HG03139 (cell line): ENCODE measurements at regions not wholly inside any gene's neighbourhood (a gene's known extent, or its start where the extent isn't known, plus 50 kb on each side); places are given as distances from the start of the nearest gene placed in this dataset.
A peak's percentile ranks its signal among the peaks of the same experiment; 100 is the strongest.

Experiments
- ATAC-seq: cut with Tn5 transposase; IDR thresholded peaks from one replicate; pipeline ENCODE4 v1.9.1; 2021; ENCODE audit not compliant: unreplicated experiment

DNA sequence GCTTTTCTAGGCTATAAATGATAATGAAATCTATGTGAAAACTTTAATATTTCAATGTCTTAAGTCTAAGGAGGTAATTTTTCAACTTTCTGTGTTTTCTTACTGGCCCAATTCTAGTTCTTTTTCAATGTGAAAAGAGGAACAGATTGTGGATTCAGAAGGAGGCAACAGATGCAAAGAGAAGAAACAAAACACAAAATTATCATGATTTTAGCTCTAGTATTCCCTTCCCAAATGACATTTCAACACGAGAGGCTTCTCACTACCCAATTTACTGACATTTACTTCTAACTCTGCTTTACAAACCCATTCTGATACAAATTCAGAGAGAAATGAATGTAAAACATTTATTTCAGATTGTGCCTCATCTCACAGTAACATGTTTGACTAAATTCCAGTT, 169.4 kb downstream of the WT1 start:
- no peak for ATAC-seq

DNA sequence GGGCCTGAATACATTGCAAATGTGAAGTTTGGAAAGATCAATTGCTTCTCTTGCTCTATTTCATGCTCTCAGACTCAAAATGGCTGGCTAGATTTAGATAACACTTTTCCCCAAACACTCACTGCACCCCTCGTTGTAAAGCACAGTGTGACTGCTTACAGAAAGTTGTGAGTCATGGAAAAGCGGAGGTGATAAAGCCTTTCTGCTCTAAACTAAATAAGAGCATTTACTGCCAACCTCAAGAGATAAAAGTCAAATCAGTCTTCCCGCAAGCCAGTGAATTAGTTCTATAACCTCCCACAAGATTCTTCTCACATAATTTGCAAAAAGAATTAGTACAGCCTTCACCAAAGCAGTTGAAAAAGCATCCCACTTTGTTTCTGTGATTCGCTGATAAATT, 168.7 kb downstream of the WT1 start:
- ATAC-seq = no peak

DNA sequence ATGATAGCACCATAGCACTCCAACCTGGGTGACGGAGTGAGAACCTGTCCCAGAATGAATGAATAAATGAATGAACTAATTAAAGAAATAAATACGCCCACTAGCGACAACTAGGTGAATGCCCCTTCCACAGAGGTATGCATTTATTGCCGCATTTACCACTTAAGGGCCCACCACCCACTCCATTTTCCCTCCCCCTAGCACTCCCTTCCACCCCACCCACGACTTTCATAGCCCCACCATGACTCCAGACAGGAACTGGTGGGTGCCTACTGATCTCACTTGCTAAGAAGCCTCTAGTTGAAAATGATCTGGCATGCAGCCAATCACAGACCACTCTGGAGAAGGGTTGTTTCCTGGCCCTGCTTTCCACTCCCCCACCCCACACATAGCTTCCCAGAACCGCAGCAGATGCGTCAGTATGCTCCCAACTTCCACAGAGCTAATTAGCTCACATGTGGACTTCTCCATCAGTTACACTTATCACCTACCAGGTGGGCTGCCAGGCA, 167.6 kb downstream of the WT1 start:
- ATAC-seq = no peak

DNA sequence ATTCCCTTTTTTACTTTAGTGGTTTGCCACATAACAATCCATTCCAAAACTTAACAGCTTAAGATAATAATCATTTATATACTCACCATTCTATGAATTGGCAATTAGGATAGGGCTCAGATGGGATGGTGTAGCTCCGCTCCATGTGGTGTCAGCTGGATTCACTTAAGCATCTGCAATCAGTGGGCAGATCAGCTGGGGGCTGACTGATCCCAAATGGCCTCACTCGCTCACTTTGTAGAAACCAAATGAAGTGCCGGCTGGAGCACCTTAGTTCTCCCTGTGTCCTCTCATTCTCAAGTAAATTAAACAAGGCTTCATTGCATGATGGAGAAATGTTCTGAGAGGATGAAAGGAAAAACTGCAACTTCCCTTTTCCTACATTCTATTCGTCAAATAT, 161.4 kb downstream of the WT1 start:
- ATAC-seq = no peak

DNA sequence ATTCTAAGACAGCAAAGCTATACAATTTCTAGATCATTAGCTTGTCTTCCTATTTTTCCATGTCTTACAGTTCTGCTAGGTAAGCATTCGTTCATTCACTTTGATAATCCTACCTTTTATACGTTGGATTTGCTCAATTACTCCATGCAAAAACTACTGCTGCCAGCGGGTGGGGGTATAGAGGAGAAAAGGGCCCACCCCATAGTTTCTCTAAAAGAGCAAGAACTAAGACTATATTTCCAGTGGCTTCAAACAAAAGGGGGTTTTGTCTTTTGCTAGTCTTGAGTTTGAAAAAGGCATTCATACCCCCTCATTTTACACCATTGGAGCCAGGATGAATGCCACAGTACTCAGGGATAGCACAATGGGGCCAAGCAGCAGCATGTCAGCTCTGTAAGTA, 155.7 kb downstream of the WT1 start:
- no peak for ATAC-seq

DNA sequence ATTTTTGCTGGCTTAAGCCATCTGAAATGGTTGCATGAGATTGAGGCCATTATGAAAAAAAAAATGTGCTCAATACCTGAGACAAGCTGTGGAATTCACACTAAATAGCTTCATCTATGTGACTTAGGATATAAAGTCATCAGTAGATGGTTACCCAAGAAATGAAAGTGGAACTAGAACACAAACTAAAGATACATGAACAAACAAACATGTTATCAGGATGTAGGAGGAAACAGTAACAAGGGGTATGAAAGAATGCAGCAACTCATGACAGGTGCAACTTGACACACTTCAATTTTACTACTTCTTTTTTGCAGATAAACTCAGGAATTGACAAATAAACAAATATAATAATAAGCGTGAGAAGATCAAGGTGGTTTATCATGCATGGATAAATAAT, 155.0 kb downstream of the WT1 start:
- no peak for ATAC-seq

DNA sequence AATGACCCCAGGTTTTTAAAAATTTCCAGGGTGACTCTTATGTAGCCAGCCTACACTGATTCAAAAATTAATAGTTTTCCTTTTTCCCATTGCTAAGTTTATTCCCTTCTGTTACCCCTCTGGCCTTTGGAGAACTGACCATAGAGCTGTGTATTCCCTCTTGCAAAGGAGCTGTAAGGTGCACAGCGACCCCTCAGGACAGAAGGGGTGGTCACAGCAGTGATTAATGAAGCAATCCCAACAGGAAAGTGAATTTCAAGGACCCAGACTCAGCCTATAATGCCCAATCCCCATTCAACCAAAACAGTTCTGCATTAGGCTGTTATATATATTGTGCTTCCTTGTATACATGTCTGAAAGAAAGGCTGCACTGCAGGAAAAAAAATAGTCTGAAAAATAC, 147.1 kb downstream of the WT1 start:
- ATAC-seq = no peak

DNA sequence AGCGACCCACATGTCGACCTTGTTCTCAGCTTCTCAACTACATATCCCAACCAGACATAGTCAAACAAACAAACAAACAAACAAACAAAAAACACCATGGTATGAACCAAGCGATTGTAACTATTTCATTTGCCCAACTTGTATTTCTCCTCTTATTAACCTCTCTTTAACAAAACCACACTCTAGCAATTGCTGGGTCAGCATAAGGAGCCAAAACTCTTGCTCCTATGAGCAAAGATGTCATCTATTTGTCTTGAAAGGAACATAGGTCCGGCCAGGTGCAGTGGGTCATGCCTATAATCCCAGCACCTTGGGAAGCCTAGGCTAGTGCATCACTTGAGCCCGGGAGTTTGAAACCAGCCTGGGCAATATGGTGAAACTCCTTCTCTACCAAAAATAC, 145.6 kb downstream of the WT1 start:
- no peak for ATAC-seq

DNA sequence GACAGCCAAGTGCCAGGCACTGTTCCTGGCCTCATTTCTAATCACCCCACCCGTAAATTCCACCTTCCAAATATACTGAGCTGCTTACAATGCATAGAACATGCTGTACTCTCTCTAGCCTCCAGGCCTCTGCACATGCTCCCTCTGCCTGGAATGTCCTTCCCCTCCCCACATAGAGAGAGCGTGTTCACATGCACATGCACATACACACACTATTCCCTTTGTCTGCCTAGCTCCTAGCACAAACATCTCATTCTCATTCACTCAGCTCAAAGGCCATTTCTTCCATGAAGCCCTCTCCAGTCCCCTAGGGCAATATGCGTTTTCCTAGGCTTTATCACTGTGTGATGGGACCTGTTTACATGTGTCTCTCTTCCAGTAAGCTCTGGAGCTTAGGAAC, 144.6 kb downstream of the WT1 start:
- no peak for ATAC-seq

DNA sequence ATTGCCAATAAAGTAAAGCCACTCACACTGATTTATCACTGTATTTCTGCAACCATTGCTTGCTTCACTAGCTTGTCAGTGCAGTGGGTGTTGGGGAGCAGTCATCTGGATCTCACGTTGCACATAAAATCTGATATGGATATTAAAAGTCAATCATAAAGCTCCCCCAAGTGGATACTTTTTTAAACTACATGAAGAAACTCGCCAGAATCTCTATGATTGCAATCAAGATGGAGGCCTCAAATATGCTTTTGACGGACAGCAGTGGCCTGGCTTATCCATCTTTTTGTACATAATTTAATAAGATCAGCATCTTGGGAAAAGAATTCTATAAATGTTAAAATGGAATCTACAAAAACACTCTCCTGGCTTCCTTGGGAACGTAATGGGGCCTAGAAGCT, 137.7 kb downstream of the WT1 start:
- ATAC-seq = no peak

DNA sequence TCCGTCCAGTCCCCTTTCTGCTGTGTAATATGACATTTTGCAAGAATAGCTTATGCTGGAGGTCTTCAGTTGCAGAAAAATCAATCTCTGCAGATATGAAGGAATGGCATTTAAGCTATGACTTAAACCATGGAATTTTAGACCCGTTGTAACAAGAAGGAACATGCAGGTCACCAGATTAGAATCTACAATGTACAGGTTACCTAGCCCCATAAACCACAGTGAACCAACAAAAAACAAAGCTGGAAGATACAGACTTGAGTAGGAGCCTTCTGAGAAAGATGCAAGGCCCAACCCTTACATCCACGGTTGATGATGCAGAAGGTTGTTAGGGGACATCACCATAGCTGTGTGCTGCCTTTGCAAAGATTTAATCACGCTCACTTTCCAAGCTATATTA, 132.5 kb downstream of the WT1 start:
- no peak for ATAC-seq

DNA sequence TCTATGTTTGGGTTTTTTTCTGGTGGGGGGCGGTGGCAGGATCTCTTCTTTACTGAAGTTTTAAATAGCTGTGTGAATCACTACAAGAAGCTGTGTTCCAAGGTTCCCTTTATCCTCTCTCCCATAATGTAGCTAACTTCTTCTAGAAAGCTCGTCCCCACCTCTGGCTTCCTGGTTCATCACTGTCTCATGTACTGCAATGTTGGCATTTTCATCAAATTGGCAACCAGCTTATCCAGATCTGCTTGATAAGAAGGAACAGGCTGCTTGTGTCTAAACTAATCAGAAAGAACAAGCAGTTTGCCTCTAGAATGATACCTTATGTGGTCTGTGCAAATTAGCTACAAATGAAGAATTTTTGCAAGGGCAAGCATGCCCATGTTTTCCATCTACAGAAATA, 130.8 kb downstream of the WT1 start:
- ATAC-seq = no peak

DNA sequence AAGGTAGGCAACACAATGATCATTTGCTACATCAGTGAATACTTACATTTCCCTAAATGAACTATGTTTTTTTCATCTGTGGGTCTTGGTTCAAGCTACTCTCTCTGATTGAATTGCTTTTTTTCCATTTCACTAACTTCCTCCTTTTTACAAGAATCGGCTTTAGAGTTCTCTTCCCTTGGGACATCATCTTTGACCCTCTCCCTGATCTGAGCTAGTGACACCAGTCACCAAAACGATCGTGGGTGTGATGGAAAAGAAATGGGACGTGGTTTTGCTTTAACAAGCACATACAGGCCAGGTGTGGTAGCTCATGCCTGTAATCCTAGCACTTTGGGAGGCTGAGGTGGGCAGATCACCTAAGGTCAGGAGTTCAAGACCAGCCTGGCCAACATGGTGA, 129.9 kb downstream of the WT1 start:
- no peak for ATAC-seq

DNA sequence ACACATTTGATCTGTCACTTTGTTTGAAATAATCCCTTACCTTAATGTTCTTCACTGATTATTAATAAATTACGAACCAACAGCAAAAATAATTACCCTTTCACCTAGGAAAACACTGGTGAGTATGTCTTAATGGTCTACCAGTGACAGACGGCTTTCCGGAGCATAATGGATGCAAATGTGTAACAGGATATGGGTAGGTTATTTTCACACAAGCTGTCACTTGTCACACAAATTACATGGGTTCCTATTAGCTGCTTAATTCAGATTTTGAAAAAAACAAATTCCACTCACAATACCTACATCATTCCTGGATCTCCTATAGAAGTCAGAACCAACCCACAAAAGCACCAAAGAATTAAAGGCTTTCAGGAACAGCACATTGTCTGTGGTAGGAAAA, 127.9 kb downstream of the WT1 start:
- ATAC-seq = no peak

DNA sequence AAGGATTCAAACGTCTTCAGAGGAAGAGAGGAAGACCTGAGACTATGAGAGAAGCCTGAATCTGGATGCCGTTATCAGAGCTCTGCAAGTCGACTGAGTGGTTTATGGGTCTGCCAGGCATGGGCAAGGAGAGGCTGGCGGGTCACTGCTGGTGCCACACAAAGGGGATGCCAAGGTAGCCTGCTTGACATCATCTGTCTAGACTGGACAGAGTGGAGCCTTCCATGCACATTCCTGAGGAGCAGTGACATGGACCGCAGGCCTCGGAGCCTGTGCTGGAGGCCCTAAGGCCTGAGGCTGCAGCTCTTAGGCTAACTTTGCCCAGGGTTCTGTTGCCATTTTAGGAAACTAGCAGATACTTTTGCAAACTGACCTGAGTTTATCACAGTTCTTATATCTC, 127.4 kb downstream of the WT1 start:
- ATAC-seq = no peak

DNA sequence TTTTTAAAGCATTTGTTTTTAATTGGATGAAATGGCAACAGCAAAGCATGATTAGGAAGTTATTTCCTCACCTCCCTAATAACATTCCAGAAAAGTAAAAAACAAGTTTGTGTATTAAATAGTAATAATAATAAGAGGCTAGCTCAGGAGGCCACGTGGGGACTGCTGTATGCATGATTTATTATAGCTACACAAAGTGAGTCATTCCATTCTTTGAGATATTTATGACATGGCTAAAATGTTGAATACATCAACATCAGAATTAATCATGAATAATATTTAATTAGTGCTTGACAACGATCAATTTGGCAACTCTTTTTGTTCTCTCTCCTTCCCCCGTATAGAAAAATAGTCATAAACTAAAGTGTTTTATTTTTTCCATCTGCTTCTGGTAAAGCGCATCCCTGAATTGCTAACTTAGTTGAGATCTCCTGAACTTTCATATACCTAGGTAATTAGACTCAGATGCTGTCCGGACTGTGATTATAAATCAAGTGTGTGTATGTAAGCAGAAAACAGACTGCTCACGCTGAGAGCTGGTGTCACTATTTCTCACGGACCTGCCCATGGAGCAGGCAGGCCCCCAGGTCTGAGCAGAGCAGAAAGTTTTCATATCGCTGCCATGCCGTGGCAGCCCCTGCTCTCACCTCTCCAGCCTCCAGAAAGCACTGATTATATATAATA, 125.7 kb downstream of the WT1 start:
- ATAC-seq = no peak

DNA sequence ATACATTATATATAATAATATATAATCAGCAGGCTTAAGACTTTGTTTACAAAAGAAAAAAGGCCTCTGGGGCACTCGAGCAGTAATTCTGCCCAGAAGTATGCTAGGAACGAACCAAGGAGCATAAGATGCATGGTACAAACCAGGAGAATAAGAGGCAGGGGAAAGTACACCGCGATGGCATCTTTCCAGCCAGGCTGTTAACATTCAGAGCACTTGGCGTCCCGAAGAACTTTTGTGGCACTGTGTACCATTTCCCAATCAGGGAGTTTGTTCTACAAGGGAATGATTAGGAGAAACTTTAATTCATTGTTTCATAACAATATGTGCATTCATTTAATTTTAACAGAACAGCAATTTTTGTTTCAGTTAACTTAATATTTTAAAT, 125.1 kb downstream of the WT1 start:
- no peak for ATAC-seq

DNA sequence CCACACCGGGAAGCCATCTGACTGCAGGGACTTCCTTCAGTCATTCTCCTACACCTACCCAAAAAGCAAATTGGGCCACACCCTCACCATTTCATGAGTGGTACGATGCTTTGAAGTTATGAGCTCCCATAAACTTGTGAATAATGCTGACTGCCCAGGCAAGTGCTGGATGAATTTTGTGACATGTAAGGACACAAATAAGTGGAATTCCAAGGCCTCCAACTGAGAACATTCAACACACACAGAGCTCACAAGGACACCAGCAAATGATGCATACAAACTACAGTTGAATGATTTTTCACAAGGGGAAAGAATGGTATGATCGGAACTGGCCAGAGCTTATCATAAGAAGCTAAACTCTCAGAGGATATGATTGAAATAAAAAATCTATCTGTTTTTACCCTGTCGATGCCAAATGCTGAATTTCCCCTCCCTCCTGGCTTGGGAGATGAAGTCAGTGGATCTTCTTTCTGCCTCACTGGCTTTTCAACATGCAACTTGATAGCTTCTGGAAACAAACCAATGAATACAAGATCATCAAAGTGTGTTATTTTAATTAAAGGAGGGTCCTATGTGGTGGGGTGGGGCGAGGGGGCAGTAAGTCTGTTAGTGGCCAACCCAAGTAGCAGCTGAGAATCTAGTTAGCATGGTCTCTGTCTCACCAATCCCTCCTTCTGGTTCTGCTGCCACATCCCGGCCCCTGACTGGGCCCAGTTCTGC, 123.8 kb downstream of the WT1 start:
- no peak for ATAC-seq

DNA sequence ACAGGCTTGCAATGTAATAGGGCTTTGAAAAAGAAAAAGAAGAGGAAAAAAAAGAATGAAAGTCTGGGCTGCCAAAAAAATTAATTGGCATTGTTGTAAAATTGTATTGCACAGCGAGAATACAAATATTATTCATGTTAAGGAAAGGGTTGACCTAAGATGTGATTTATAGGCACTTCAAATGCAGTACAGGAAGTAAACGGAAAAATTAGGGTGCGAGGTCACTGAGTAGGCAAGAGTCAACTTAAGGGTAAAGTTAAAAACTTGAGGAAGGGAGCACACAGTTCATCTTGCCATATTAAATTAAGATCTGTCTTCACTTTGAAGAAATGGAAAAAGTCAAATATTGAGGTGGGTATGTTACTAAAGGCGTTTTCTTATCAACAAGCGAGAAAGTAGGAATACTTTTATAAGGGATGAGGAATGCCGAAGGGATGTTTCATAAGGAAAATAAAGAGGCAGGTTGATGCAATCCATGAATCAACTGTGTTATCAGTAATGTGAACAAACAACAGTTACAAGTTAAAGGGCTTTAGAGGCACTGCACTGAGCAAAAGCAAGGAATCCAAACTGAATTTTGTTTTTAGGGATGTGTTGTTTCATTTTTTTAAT, 123.0 kb downstream of the WT1 start:
- ATAC-seq = no peak

DNA sequence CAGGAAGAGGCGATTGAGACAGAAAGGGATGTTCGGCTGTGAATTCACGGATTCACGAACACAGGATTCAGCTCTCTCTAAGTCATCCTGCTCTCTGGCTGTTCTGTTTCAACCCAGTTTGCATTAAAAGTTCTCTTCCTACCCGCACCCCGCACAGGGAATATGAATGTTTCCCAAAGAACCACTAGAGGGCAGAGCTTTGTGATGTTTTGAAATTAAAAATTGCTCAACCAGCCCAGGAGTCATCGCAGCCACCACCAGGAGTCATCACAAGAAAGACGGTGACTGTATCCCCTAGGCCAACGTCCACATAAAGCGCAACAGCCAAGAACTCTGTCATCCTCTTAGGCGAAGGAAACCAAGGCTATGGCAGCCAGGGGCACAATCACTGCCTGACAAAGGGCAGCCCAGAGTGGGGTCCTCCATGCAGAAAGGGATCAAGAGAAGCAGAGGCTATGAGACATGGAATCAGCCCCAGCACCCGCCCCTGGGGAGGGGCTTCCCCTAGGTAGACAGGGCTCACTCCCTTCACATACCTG, 122.4 kb downstream of the WT1 start:
- peak; percentile 55 for ATAC-seq

DNA sequence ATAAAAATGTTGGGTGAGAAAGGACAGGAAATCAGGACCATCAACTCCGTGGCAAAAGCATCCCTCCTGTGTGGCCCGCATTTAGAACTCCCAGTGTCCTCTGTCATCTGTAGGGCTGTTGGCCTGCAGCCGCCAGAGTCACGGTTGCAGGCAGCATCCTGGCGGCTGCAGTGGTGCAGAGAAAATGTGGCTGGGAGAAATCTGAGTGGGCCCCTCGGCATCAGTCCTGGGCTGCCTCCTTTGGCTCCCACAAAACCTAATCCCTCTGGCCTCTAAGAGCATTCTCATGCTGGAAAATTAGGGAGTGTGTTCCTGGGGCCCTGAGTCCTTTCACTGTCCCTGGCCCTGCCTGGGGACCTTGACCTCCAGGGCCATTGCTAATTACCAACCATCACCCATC, 121.9 kb downstream of the WT1 start:
- ATAC-seq = no peak

DNA sequence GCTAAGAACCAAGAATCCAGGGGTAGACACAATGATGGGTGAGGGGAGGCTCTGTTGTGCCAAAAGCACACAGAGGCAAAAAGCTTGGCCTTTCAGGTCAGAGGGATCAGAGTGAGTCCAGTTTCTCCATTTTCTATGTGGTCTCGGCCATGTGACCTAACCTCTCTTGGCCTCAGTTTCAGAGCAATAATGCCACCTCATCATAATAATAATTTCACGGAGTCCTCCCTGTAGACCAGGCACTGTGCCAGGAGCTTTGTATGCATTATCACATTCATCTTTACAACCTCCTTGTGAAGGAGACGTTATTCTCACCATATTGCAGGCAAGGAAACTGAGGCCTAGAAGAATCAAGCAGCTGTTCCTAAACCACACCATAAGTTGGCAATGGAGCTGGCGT, 120.2 kb downstream of the WT1 start:
- ATAC-seq = no peak
